ENCODE measurements at regions not wholly inside any gene's neighbourhood (a gene's known extent, or its start where the extent isn't known, plus 50 kb on each side); places are given as distances from the start of the nearest gene placed in this dataset.

GRCh38 chr10:59959504-59960018, 53.2 kb upstream of the CCDC6 start:
- H3K4me2 ChIP-seq (ENCODE audit: low read length) = no peak overlapping the region
- H3K4me3 ChIP-seq (ENCODE audit: low read length) = no peak overlapping the region
- H3K79me2 ChIP-seq (ENCODE audit: low read length) = no peaks in the 10 kb centered on the region
- 0 out of 2 replicates have a peak, but pooled peaks cover 4% of the 10 kb centered on the region for H3K4me1 ChIP-seq (ENCODE audit: low read length)
- H3K9ac ChIP-seq (ENCODE audit: low read length) = no peak overlapping the region
- no peak overlapping the region for H3K27ac ChIP-seq (ENCODE audit: low read length)
- no peaks in the 10 kb centered on the region for H3K36me3 ChIP-seq (replicated peaks; ENCODE audit: low read depth, low read length)
- no peaks in the 10 kb centered on the region for H3K27me3 ChIP-seq (ENCODE audit: low read depth, low read length)
- no peaks in the 10 kb centered on the region for H4K20me1 ChIP-seq (ENCODE audit: insufficient read depth, low read length)
- no peak for TF ChIP-seq EZH2phosphoT487 (IDR thresholded peaks at IDR 0.05; ENCODE audit: low read depth)
- no peak for TF ChIP-seq CTCF (IDR thresholded peaks at IDR 0.05; ENCODE audit: low read depth, low read length)
- H2AFZ ChIP-seq (ENCODE audit: low read depth, low read length) = no peak overlapping the region
- H3K9me3 ChIP-seq (ENCODE audit: insufficient read depth, low read length) = no peaks in the 10 kb centered on the region

- no peaks in the 10 kb centered on the region for H3K27me3 ChIP-seq (ENCODE audit: low read depth, low read length)
- H2AFZ ChIP-seq (ENCODE audit: low read depth, low read length) = no peak overlapping the region
- no peaks in the 10 kb centered on the region for H4K20me1 ChIP-seq (ENCODE audit: insufficient read depth, low read length)
- peaks cover 9% of the 10 kb centered on the region; the same call in 1 of the 2 replicates for H3K4me1 ChIP-seq (ENCODE audit: low read length)
- H3K9me3 ChIP-seq (ENCODE audit: insufficient read depth, low read length) = no peaks in the 10 kb centered on the region
- no peak for TF ChIP-seq CTCF (IDR thresholded peaks at IDR 0.05; ENCODE audit: low read depth, low read length)
- TF ChIP-seq EZH2phosphoT487 (IDR thresholded peaks at IDR 0.05; ENCODE audit: low read depth) = no peak
- no peaks in the 10 kb centered on the region for H3K79me2 ChIP-seq (ENCODE audit: low read length)
- H3K36me3 ChIP-seq (replicated peaks; ENCODE audit: low read depth, low read length) = no peaks in the 10 kb centered on the region
- H3K4me3 ChIP-seq (ENCODE audit: low read length) = no peak overlapping the region
- H3K27ac ChIP-seq (ENCODE audit: low read length) = no peak overlapping the region
- no peak overlapping the region for H3K9ac ChIP-seq (ENCODE audit: low read length)
- H3K4me2 ChIP-seq (ENCODE audit: low read length) = no peak overlapping the region
Measured at GRCh38 chr10:59958882-59959281, 52.5 kb upstream of the CCDC6 start.

- no peaks in the 10 kb centered on the region for H4K20me1 ChIP-seq (ENCODE audit: insufficient read depth, low read length)
- no peak overlapping the region for H3K9ac ChIP-seq (ENCODE audit: low read length)
- H3K9me3 ChIP-seq (ENCODE audit: insufficient read depth, low read length) = no peaks in the 10 kb centered on the region
- H3K4me1 ChIP-seq (ENCODE audit: low read length) = peaks cover 10% of the 10 kb centered on the region; the same call in 1 of the 2 replicates
- H3K4me2 ChIP-seq (ENCODE audit: low read length) = no peak overlapping the region
- no peaks in the 10 kb centered on the region for H3K27me3 ChIP-seq (ENCODE audit: low read depth, low read length)
- TF ChIP-seq CTCF (IDR thresholded peaks at IDR 0.05; ENCODE audit: low read depth, low read length) (no peak), EZH2phosphoT487 (IDR thresholded peaks at IDR 0.05; ENCODE audit: low read depth) (no peak)
- no peak overlapping the region for H3K4me3 ChIP-seq (ENCODE audit: low read length)
- no peaks in the 10 kb centered on the region for H3K36me3 ChIP-seq (replicated peaks; ENCODE audit: low read depth, low read length)
- no peak overlapping the region for H3K27ac ChIP-seq (ENCODE audit: low read length)
- H2AFZ ChIP-seq (ENCODE audit: low read depth, low read length) = no peak overlapping the region
- no peaks in the 10 kb centered on the region for H3K79me2 ChIP-seq (ENCODE audit: low read length)
Measured at GRCh38 chr10:59957975-59958374, 51.6 kb upstream of the CCDC6 start.
